ENCODE measurements at regions not wholly inside any gene's neighbourhood (a gene's known extent, or its start where the extent isn't known, plus 50 kb on each side); places are given as distances from the start of the nearest gene placed in this dataset.
"Not testable (repeated sequence)": the region's sequence is repeated elsewhere in the genome, so short reads cannot be mapped to it uniquely, and the experiment has no call there.

DNA sequence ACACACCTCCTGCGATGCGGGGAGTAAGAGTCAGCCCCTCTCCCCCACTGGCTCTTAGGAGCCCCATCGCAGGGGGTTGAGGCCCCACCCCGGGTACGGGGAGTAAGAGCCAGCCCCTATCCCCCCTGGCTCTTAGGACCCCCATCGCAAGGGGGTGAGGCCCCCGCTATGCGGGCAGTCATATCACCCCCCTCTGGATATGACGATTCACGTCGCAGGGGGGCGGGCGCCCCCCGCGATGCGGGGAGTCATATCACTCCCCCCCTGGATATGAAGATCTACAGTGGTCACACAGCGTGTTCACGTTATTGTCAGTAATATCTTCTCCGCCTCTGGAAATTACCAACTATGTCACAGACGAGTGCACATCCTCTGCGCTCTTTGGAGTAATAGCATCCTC lies 61.1 kb downstream of the DEFB131A start:
- H3K4me1 Mint-ChIP-seq (ENCODE audit: low read depth, unreplicated experiment); H3K4me3 Mint-ChIP-seq (ENCODE audit: unreplicated experiment); H3K27me3 Mint-ChIP-seq (ENCODE audit: insufficient read depth, unreplicated experiment); POLR2A ChIA-PET; H3K36me3 Mint-ChIP-seq (ENCODE audit: insufficient read depth, unreplicated experiment); BruUV-seq (replicated peaks); H3K9me3 ChIP-seq; DNase-seq; H3K36me3 ChIP-seq (ENCODE audit: control insufficient read depth, insufficient read depth, low read length); H3K27ac Mint-ChIP-seq (ENCODE audit: unreplicated experiment); CTCF ChIA-PET; H3K4me1 ChIP-seq; intact Hi-C loops (cut with micrococcal nuclease; ENCODE audit: unreplicated experiment); H3K27me3 ChIP-seq (replicated peaks; ENCODE audit: control insufficient read depth, insufficient read depth, low read length); H3K9me3 Mint-ChIP-seq (ENCODE audit: unreplicated experiment); H3K4me3 ChIP-seq (ENCODE audit: low read depth, low read length): not testable (repeated sequence)

DNA sequence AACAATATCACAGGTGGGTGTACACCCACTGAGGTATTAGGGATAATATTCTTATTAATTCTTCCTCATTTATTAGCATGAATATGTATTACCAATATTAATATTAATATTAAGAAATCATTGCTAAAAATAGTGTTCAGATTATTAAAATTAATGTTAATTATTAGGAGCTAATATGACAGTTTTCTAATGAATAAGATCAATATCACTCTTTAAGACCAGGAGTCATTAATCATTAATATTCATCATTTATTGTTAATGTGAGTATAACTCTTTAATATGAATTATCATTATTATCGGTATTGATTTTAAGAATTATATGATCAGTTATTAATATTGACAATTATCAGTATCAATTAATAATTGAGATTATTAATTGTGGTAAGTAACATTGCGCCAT lies 62.5 kb downstream of the DEFB131A start:
- H3K4me3 ChIP-seq (ENCODE audit: low read depth, low read length); H3K36me3 Mint-ChIP-seq (ENCODE audit: insufficient read depth, unreplicated experiment); H3K27ac Mint-ChIP-seq (ENCODE audit: unreplicated experiment); CTCF ChIA-PET; POLR2A ChIA-PET; H3K27me3 ChIP-seq (replicated peaks; ENCODE audit: control insufficient read depth, insufficient read depth, low read length); H3K9me3 ChIP-seq; H3K36me3 ChIP-seq (ENCODE audit: control insufficient read depth, insufficient read depth, low read length); H3K4me3 Mint-ChIP-seq (ENCODE audit: unreplicated experiment); H3K4me1 Mint-ChIP-seq (ENCODE audit: low read depth, unreplicated experiment); BruUV-seq (replicated peaks); DNase-seq; H3K27me3 Mint-ChIP-seq (ENCODE audit: insufficient read depth, unreplicated experiment); H3K9me3 Mint-ChIP-seq (ENCODE audit: unreplicated experiment); intact Hi-C loops (cut with micrococcal nuclease; ENCODE audit: unreplicated experiment); H3K4me1 ChIP-seq: not testable (repeated sequence)

DNA sequence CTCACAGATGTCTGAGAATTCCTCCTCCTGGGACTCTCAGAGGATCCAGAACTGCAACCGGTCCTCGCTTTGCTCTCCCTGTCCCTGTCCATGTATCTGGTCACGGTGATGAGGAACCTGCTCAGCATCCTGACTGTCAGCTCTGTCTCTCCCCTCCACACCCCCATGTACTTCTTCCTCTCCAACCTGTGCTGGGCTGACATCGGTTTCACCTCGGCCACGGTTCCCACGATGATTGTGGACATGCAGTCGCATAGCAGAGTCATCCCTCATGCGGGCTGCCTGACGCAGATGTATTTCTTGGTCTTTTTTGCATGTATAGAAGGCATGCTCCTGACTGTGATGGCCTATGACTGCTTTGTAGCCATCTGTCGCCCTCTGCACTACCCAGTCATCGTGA lies 68.7 kb downstream of the DEFB131A start:
- intact Hi-C loops (cut with micrococcal nuclease; ENCODE audit: unreplicated experiment); H3K4me1 ChIP-seq; H3K9me3 Mint-ChIP-seq (ENCODE audit: unreplicated experiment); H3K36me3 ChIP-seq (ENCODE audit: control insufficient read depth, insufficient read depth, low read length); H3K4me3 ChIP-seq (ENCODE audit: low read depth, low read length); H3K4me1 Mint-ChIP-seq (ENCODE audit: low read depth, unreplicated experiment); H3K36me3 Mint-ChIP-seq (ENCODE audit: insufficient read depth, unreplicated experiment); H3K9me3 ChIP-seq; H3K27me3 ChIP-seq (replicated peaks; ENCODE audit: control insufficient read depth, insufficient read depth, low read length); H3K27ac Mint-ChIP-seq (ENCODE audit: unreplicated experiment); DNase-seq; H3K4me3 Mint-ChIP-seq (ENCODE audit: unreplicated experiment); H3K27me3 Mint-ChIP-seq (ENCODE audit: insufficient read depth, unreplicated experiment); BruUV-seq (replicated peaks); CTCF ChIA-PET; POLR2A ChIA-PET: not testable (repeated sequence)

DNA sequence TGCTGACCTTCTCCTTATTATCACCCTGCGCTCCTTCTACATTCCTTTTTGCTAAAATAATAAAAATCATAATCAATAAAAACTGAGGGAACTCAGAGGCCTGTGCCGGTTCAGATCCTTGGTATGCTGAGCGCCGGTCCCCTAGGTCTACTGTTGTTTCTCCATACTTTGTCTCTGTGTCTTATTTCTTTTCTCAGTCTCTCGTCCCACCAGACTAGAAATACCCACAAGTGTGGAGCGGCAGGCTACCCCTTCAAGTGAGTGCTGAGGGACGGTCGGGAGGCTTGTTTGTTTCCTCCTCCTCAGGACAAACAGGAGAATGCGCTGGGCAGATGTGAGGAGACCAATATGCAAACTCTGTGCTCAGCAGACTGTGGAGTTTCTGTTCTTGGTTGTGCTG lies 75.4 kb downstream of the DEFB131A start:
- H3K27me3 Mint-ChIP-seq (ENCODE audit: insufficient read depth, unreplicated experiment); CTCF ChIA-PET; H3K4me1 Mint-ChIP-seq (ENCODE audit: low read depth, unreplicated experiment); H3K4me3 Mint-ChIP-seq (ENCODE audit: unreplicated experiment); H3K9me3 Mint-ChIP-seq (ENCODE audit: unreplicated experiment); H3K27ac Mint-ChIP-seq (ENCODE audit: unreplicated experiment); H3K36me3 Mint-ChIP-seq (ENCODE audit: insufficient read depth, unreplicated experiment); H3K27me3 ChIP-seq (replicated peaks; ENCODE audit: control insufficient read depth, insufficient read depth, low read length); H3K4me1 ChIP-seq; DNase-seq; BruUV-seq (replicated peaks); H3K36me3 ChIP-seq (ENCODE audit: control insufficient read depth, insufficient read depth, low read length); intact Hi-C loops (cut with micrococcal nuclease; ENCODE audit: unreplicated experiment); H3K4me3 ChIP-seq (ENCODE audit: low read depth, low read length); POLR2A ChIA-PET; H3K9me3 ChIP-seq: not testable (repeated sequence)

DNA sequence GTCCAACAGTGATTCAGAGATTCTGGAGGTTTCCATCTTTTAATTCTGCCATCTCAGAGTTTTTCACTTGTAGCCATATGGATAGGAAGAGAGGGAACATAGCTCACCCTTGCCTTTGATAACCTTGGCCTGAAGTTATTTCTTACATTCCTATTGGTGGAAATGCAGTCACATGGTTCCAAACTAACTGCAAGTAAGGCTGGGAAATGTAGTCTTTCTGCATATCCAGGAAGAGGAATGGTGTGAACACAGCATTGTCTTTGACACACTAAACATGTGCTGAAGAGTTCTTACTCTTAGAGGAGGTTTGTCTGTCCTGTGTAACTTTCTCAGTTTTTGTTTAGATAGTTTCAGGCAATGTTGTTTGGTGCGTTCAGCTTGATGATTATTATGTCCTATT lies 78.7 kb downstream of the DEFB131A start:
- H3K27ac Mint-ChIP-seq (ENCODE audit: unreplicated experiment); H3K4me3 Mint-ChIP-seq (ENCODE audit: unreplicated experiment); H3K4me1 ChIP-seq; H3K4me3 ChIP-seq (ENCODE audit: low read depth, low read length); H3K36me3 Mint-ChIP-seq (ENCODE audit: insufficient read depth, unreplicated experiment); POLR2A ChIA-PET; BruUV-seq (replicated peaks); H3K27me3 ChIP-seq (replicated peaks; ENCODE audit: control insufficient read depth, insufficient read depth, low read length); H3K36me3 ChIP-seq (ENCODE audit: control insufficient read depth, insufficient read depth, low read length); CTCF ChIA-PET; H3K9me3 ChIP-seq; DNase-seq; H3K4me1 Mint-ChIP-seq (ENCODE audit: low read depth, unreplicated experiment); H3K9me3 Mint-ChIP-seq (ENCODE audit: unreplicated experiment); H3K27me3 Mint-ChIP-seq (ENCODE audit: insufficient read depth, unreplicated experiment); intact Hi-C loops (cut with micrococcal nuclease; ENCODE audit: unreplicated experiment): not testable (repeated sequence)

DNA sequence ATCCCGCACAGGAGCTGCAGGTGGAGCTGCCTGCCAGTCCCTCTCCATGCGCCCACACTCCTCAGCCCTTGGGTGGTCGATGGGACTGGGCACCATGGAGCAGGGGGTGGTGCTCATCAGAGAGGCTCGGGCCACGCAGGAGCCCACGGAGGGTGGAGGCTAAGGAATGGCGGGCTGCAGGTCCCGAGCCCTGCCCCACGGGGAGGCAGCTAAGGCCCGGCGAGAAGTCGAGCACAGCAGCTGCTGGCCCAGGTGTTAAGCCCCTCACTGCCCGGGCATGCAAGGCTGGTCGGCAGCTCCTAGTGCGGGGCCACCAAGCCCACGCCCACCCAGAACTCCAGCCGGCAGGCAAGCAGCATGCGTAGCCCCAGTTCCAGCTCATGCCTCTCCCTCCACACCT lies 80.2 kb downstream of the DEFB131A start:
- H3K27me3 Mint-ChIP-seq (ENCODE audit: insufficient read depth, unreplicated experiment); H3K4me1 Mint-ChIP-seq (ENCODE audit: low read depth, unreplicated experiment); DNase-seq; H3K36me3 Mint-ChIP-seq (ENCODE audit: insufficient read depth, unreplicated experiment); H3K36me3 ChIP-seq (ENCODE audit: control insufficient read depth, insufficient read depth, low read length); POLR2A ChIA-PET; H3K27me3 ChIP-seq (replicated peaks; ENCODE audit: control insufficient read depth, insufficient read depth, low read length); H3K4me3 Mint-ChIP-seq (ENCODE audit: unreplicated experiment); H3K4me3 ChIP-seq (ENCODE audit: low read depth, low read length); H3K4me1 ChIP-seq; H3K27ac Mint-ChIP-seq (ENCODE audit: unreplicated experiment); H3K9me3 Mint-ChIP-seq (ENCODE audit: unreplicated experiment); H3K9me3 ChIP-seq; BruUV-seq (replicated peaks); CTCF ChIA-PET; intact Hi-C loops (cut with micrococcal nuclease; ENCODE audit: unreplicated experiment): not testable (repeated sequence)

Measured in Caco-2 (cell line).